ENCODE measurements at regions not wholly inside any gene's neighbourhood (a gene's known extent, or its start where the extent isn't known, plus 50 kb on each side); places are given as distances from the start of the nearest gene placed in this dataset.

GRCh38 chr6:98137391-98137790 is 697.0 kb upstream of the POU3F2 start:
- no peak for DNase-seq (ENCODE audit: low spot score)

DNA sequence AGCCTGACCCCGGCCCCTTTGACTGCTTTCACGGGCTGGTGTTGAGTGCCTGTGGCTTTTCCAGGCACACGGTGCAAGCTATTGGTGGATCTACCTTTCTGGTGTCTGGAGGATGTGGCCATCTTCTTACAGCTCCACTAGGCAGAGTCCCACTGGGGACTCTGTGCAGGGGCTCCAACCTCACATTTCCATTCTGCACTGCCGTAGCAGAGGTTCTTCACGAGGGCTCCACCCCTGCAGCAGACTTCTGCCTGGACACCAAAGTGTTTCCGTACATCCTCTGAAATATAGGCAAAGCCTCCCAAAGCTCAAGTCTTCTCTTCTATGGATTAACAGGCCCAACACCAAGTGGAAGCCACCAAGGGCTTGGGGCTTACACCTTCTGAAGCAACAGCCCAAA is 691.5 kb upstream of the POU3F2 start:
- no peak for DNase-seq (ENCODE audit: low spot score)

DNA sequence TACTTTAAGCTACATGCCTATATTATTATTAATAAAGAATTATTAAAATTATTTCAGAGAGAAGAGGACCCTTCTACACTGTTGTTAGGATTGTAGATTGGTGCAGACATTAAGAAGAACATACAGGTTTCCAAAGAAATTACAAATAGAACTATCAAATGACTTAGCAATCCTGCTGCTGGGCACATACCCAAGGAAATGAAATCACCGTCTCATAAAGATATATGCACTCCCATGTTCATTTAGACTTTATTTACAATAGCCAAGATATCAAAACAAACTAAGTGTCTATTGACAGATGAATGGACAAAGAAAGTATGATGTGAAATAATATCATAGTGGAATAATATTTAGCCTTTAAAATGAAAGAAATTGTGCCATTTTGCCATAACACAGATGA is 687.7 kb upstream of the POU3F2 start:
- no peak for DNase-seq (ENCODE audit: low spot score)

GRCh38 chr6:98156580-98156979 is 677.8 kb upstream of the POU3F2 start:
- DNase-seq (ENCODE audit: low spot score), result no peak

DNA sequence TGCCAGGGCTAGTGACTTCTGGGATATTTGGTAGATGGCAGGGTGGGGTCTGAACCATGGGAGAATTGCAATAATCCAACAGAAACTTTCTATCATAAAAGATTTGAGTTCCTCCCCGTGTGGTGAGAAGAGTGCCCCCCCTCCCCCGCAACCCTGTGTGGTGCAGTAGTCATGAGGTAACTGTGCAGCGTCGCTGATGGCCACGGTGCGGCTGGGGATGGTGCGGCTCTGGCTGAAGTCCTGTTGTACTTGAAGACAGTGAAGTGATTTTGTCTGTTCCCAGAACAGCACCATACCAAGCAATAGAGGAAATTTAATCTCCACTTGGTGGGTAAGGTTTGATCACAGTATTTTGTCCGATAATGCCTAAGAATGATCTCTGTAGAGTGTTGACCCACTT is 654.8 kb upstream of the POU3F2 start:
- no peak for DNase-seq (ENCODE audit: low spot score)

DNA sequence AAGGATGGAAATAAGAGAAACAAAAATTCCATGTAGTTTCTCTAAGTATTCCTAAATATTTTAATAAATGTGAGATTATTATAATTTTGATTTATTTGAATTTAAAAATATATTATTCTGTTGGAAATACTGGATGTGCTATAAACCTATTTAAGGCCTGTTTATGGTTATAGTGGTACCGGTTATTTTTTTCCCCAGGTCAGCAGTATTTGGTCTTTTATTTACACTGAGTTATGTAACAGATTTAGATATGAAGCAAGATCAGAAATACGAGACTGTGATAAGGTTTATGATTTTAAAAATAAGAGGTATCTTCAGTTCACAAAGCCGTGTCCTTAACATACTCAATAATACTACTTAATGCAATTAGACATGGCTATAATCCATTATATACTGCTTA is 634.3 kb upstream of the POU3F2 start:
- DNase-seq (ENCODE audit: low spot score), result no peak

DNA sequence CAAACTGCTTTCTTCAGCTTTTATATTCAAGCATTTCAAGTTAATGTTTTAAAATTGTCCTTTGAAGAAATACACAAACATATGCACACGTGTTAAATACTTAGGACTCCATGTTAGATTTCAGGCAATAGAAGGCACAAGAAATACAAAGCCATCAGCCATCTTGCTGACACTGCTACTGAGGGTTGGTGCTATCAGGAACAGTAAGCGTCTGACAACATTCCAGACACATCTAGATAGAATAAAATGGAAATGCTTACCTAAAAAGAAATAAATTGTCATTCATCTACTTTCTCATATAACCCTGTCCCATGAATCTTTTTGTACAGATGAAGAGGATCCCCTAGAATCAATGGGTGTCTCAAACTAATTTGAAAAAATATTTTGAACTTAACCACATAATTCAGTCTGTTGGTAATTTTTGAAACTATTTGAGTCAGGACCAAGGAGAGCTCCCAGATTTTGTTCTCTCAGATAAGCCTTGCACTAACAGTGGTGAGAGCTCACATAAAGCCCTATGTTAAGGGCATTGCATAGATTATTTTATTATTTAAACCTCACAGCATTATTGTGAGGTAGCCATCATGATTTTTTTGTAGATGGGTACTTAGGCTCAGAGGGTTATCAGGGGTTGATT is 631.1 kb upstream of the POU3F2 start:
- no peak for DNase-seq (ENCODE audit: low spot score)

GRCh38 chr6:98212468-98212867 is 621.9 kb upstream of the POU3F2 start:
- DNase-seq (ENCODE audit: low spot score), result no peak

DNA sequence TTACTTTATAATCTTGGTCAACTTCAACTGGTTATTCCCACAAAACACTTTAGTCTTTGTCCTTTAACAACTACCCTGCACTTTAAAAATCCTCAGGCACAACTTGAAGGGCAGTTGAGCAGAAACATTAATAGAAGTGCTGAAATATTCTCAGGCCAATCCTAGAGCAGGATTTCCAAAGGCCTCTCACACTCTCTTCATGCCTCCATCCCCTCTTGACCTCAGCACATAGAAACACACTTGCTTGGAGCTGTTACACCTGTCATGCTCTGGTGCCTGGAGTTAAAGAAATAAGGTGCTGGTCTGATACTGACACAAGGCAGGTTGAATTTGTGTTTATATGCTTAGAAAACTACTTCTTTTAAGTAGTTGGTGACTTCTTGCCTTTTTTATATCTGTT is 618.8 kb upstream of the POU3F2 start:
- no peak for DNase-seq (ENCODE audit: low spot score)

DNA sequence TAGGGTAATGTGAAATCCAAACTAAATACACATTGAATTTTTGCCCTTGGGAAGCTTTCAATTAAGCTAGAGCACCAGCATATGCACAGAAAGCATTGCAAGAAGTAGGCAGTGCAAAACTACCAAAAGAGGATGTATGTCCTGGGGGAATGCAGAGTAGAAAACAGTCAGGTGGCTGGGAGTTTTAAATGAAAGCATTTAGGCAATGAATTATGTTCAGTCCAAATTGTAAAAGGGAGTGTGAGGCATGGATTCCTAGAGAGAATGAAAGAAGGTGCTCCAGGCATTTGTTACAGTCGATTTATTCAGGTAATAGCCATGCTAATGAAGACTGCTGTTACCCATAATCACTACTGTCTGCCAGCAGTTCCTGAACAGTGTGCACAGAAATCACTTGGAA is 604.1 kb upstream of the POU3F2 start:
- no peak for DNase-seq (ENCODE audit: low spot score)

DNA sequence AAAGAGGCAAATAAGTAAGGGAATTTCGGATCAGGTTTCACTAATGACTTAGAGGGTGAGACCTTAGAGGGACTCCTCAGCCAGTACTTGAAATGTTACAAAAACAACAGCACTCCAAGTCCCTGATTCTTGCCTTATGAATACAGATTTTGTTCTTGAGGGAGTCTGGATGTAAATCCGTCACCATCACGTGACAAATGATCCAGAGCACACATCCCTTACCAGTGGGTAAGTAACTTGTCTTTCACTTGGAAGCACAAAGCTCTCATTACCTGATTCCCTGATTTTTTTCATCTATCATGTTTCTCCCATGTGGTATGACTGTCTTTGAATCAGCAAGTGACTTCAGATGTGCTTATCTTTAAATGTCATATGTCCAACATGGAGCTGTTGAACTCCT is 595.3 kb upstream of the POU3F2 start:
- no peak for DNase-seq (ENCODE audit: low spot score)

DNA sequence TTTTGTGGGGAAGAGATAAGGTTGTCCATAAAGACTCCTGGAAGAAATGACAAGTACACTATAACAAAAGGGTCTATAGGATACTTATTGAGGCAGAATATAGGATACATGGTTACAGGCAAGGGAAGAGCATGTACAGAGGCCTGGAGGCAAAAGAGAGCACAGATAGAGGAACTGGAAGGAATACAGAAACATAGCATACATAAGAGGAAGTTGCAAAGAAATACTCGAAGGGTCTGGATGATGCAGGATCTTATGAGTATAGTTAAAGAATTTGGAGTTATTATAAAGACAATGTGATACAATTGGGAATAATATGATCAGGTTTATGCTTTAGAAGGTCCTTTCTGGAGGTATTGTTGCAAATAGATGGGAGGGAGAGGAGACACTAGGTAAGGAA is 592.7 kb upstream of the POU3F2 start:
- no peak for DNase-seq (ENCODE audit: low spot score)

DNA sequence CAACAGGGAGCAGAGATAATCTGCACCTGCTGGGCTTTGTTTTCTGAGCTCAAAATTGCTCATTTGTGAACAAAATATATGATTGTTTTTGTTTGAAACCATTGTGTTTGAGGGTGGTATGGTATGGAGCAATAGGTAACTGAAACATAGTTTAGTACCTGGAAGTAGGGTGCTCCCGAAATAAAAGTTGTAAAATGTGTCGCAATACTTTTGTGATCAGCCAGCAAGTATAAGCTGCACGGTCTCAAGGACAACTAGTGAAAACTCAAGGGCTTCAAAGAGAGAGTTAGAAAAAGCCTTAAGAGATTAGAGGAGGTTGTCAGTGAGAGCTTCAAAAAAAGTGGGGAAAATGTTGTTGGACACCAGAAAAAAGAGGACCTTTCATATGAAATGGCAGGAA is 579.8 kb upstream of the POU3F2 start:
- no peak for DNase-seq (ENCODE audit: low spot score)

DNA sequence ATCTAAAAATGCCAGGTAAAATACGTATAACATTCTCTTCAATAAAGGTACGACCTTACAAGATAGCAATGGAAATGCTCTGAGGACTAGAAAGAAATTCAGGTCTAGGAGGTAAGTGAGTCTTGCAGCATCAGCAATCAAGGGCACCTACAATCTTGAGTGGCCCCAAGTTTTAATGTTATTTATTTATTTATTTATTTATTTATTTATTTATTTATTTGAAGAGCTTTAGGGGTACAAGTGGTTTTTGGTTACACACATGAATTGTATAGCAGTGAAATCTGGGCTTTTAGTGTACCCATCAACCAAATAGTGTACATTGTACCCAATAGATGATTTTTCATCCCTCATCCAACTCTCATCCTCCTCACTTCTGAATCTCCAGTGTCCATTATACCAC is 574.0 kb upstream of the POU3F2 start:
- no peak for DNase-seq (ENCODE audit: low spot score)

GRCh38 chr6:98272060-98272459 is 562.3 kb upstream of the POU3F2 start:
- DNase-seq (ENCODE audit: low spot score), result no peak

- no peak for DNase-seq (ENCODE audit: low spot score)
Observed at GRCh38 chr6:98274691-98275090, 559.7 kb upstream of the POU3F2 start.

GRCh38 chr6:98280492-98280891 is 553.9 kb upstream of the POU3F2 start:
- DNase-seq (ENCODE audit: low spot score), result no peak

DNA sequence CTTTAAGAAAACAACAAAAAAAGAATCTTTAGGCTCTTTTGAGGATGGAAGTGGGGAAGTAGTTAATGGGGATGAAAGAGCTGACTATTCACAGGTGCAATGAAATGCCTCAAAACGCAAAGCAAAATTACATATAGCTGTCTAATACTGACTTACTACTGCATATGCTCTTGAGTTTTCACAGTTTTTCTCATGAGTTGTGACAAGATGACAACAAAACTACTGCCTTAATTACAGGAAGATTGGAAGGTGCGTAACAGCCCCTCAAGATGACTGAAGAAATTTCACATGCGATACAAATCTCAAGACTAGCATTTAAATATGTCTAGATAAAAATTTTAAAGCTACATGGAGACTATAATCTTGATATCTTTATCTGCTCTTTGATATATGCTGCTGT is 547.8 kb upstream of the POU3F2 start:
- no peak for DNase-seq (ENCODE audit: low spot score)

GRCh38 chr6:98287876-98288275 is 546.5 kb upstream of the POU3F2 start:
- DNase-seq (ENCODE audit: low spot score), result no peak

- DNase-seq (ENCODE audit: low spot score), result no peak
Observed at GRCh38 chr6:98292810-98293209, 541.6 kb upstream of the POU3F2 start.

GRCh38 chr6:98295515-98296175 is 538.7 kb upstream of the POU3F2 start:
- DNase-seq (ENCODE audit: low spot score), result no peak

DNA sequence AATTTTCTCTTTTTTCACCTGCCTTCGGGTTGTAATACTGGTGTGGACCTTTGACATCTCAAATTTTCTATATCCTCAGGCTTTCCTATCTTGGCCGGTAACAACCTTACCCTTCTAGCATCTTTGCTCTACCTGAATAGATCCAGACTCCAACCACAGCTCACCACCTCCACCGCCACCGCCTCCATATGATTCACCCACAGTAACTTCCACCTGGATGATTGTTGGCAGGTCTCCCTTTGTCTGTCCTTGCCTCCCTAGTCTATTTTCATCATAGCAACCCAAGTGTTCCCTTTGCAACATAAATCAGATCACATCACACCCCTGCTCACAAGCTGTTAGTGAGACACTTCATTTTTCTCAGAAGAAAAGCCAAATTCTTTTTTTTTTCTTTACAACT is 525.8 kb upstream of the POU3F2 start:
- DNase-seq (ENCODE audit: low spot score), result no peak

DNA sequence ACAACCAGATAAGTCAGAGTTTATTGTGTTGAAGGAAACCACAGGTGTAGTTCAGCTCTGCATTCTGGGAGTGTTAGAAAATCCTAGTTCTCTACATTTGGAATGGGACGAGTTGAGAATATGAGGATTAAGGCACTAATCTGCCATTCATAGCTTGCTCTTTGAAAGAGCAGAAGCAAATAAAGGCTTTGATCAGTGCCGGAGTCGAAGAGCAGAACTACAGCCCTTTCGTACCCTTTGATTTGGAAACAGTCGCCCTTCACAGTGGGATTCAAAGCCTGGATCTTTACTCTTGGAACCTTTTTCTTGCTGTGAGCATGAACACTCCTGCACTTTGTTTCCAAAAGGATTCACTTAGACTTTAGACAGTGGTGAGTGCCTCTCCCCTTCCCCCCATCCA is 523.9 kb upstream of the POU3F2 start:
- DNase-seq (ENCODE audit: low spot score), result no peak

- DNase-seq (ENCODE audit: low spot score), result no peak
Observed at GRCh38 chr6:98323605-98324004, 510.8 kb upstream of the POU3F2 start.
